Ovary (tissue), 3 donors: ENCODE measurements at regions not wholly inside any gene's neighbourhood (a gene's known extent, or its start where the extent isn't known, plus 50 kb on each side); places are given as distances from the start of the nearest gene placed in this dataset.

Experiments
- CTCF ChIP-seq, 3 donors: fragments of 450-650 bp in 2 of 3; fragments of 200-600 bp in 1 of 3; IDR thresholded peaks; one replicate each; pipeline versions ENCODE4 v1.5.1 to v1.8.0; 2016 to 2022; ENCODE audit warnings: antibody characterized with exemption in 3 of 3, mild to moderate bottlenecking in 1 of 3
- EP300 ChIP-seq: sonication (generic); formaldehyde crosslinking; IDR thresholded peaks from one replicate; pipeline ENCODE4 v1.6.1; 2017; ENCODE audit warnings: antibody characterized with exemption
- POLR2A ChIP-seq: fragments of 450-650 bp; IDR thresholded peaks from one replicate; pipeline ENCODE4 v1.6.1; 2017; ENCODE audit warnings: antibody characterized with exemption, mild to moderate bottlenecking, moderate library complexity
- donor health status: DM: no; HTN: no; CAD: no.

DNA sequence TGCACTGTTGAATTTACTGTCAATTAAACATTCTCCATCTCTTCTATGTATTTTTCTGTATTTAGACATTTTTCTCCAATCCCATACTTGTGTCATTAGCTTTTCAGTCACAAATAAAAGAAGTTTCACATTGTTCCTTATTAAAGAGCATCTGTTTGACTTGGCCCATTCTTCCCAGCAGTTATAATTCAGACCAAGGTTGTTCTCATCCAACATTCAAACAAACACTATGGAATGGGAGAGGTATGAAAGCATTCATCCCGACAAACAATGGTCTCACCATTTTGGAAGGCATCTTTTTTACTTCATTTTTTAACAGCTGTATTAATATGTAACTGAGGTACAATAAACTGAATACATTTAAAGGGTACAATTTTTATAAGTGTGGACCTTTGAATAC is 208.8 kb upstream of the MAF start:
- TF ChIP-seq CTCF (IDR thresholded peaks at IDR 0.05) (no peak), EP300 (no peak), POLR2A (no peak)
